IMR-90 (cell line): ENCODE measurements at regions not wholly inside any gene's neighbourhood (a gene's known extent, or its start where the extent isn't known, plus 50 kb on each side); places are given as distances from the start of the nearest gene placed in this dataset.

Experiments used
- ATAC-seq: fragments of 200-7000 bp; cut with Tn5 transposase; 2 replicates; pipeline ENCODE4 v1.9.1; 2020; ENCODE audit warnings: low read depth, mild to moderate bottlenecking, moderate library complexity
- BruUV-seq: library from RNA; stranded (reverse); fragments of 400-500 nt; replicated peaks from 2 replicates; lab custom pipeline; 2021; lab: Mats Ljungman, UMichigan
- CTCF ChIA-PET: fragments of 300-600 bp; formaldehyde crosslinking; extraction: SDS; loops from one replicate; lab custom pipeline; 2021; ENCODE audit warnings: antibody characterized with exemption; lab: Yijun Ruan, JAX
- POLR2A ChIA-PET: fragments of 300-600 bp; sonication (Branson Sonifier 250); formaldehyde crosslinking; loops from one replicate; lab custom pipeline; 2022; ENCODE audit warnings: antibody characterized with exemption; ENCODE audit not compliant: unreplicated experiment; lab: Charles Lee
- DNase-seq: peaks from one replicate; pipeline ENCODE4 v3.0.0; 2013
- H2AFZ ChIP-seq: replicated peaks from 2 replicates; pipeline ENCODE3; 2013; ENCODE audit warnings: low read length, mild to moderate bottlenecking; ENCODE audit not compliant: poor library complexity
- H2AK5ac ChIP-seq: 2 replicates; pipeline ENCODE4 v1.6.1; 2013; ENCODE audit warnings: low read depth, low read length, inconsistent platforms
- H2AK9ac ChIP-seq: replicated peaks from 2 replicates; pipeline ENCODE3; 2013; ENCODE audit warnings: mild to moderate bottlenecking, low read depth, low read length, moderate library complexity; ENCODE audit not compliant: poor library complexity
- H2BK120ac ChIP-seq: 2 replicates; pipeline ENCODE4 v1.6.1; 2013; ENCODE audit warnings: low read depth, low read length, inconsistent platforms
- H2BK15ac ChIP-seq: 3 replicates; pipeline ENCODE4 v1.6.1; 2013; ENCODE audit warnings: low read depth, low read length, inconsistent platforms
- H2BK20ac ChIP-seq: 2 replicates; pipeline ENCODE4 v1.6.1; 2013; ENCODE audit warnings: low read depth, mild to moderate bottlenecking, inconsistent platforms, low read length, moderate library complexity
- H2BK5ac ChIP-seq: 2 replicates; pipeline ENCODE4 v1.6.1; 2013; ENCODE audit warnings: mild to moderate bottlenecking, low read depth, low read length, inconsistent platforms; ENCODE audit not compliant: poor library complexity, severe bottlenecking
- H3K14ac ChIP-seq: replicated peaks from 2 replicates; pipeline ENCODE4 v1.6.1; 2013; ENCODE audit warnings: low read depth, low read length, inconsistent platforms
- H3K18ac ChIP-seq: 2 replicates; pipeline ENCODE4 v1.6.1; 2013; ENCODE audit warnings: low read depth, low read length, control low read depth
- H3K23ac ChIP-seq: 2 replicates; pipeline ENCODE4 v1.6.1; 2013; ENCODE audit warnings: low read depth, low read length, inconsistent platforms
- H3K27ac ChIP-seq: 2 replicates; pipeline ENCODE4 v1.5.1; 2013; ENCODE audit warnings: mild to moderate bottlenecking, control low read depth, low read length; ENCODE audit not compliant: insufficient read depth
- H3K27me3 ChIP-seq: 2 replicates; pipeline ENCODE4 v1.6.1; 2013; ENCODE audit warnings: low read length; ENCODE audit not compliant: control insufficient read depth, insufficient read depth
- H3K36me3 ChIP-seq: 2 replicates; pipeline ENCODE4 v1.6.1; 2013; ENCODE audit warnings: low read length, mixed read lengths; ENCODE audit not compliant: control insufficient read depth, insufficient read depth
- H3K4ac ChIP-seq: 2 replicates; pipeline ENCODE4 v1.6.1; 2013; ENCODE audit warnings: low read depth, low read length, inconsistent platforms
- H3K4me1 ChIP-seq: 2 replicates; pipeline ENCODE4 v1.6.1; 2013; ENCODE audit warnings: low read length, mixed read lengths; ENCODE audit not compliant: control insufficient read depth, insufficient read depth
- H3K4me2 ChIP-seq: 2 replicates; pipeline ENCODE4 v1.6.1; 2013; ENCODE audit warnings: low read depth, mild to moderate bottlenecking, control low read depth, low read length, moderate library complexity
- H3K4me3 ChIP-seq: 2 replicates; pipeline ENCODE4 v1.5.1; 2013; ENCODE audit warnings: low read depth, mild to moderate bottlenecking, control low read depth, low read length, moderate library complexity; ENCODE audit not compliant: insufficient read depth
- H3K56ac ChIP-seq: 2 replicates; pipeline ENCODE4 v1.6.1; 2013; ENCODE audit warnings: low read length, inconsistent platforms; ENCODE audit not compliant: insufficient read depth; ENCODE audit errors: extremely low read depth
- H3K79me1 ChIP-seq, 2 experiments: 2 replicates each; pipeline ENCODE4 v1.6.1; 2013; ENCODE audit warnings: low read length in 2 of 2, inconsistent platforms in 1 of 2, low read depth in 1 of 2
- H3K9ac ChIP-seq: 2 replicates; pipeline ENCODE4 v1.6.1; 2013; ENCODE audit warnings: low read depth, low read length, control low read depth
- H3K9me1 ChIP-seq: 2 replicates; pipeline ENCODE4 v1.6.1; 2013; ENCODE audit warnings: low read length, inconsistent platforms; ENCODE audit not compliant: insufficient read depth
- H3K9me3 ChIP-seq: 2 replicates; pipeline ENCODE4 v1.6.1; 2013; ENCODE audit warnings: low read length; ENCODE audit not compliant: control insufficient read depth, insufficient read depth
- H4K20me1 ChIP-seq: 2 replicates; pipeline ENCODE4 v1.6.1; 2013; ENCODE audit warnings: low read length, inconsistent platforms; ENCODE audit not compliant: insufficient read depth
- H4K5ac ChIP-seq: 2 replicates; pipeline ENCODE4 v1.6.1; 2013; ENCODE audit warnings: mild to moderate bottlenecking, low read depth, low read length, control low read depth
- H4K8ac ChIP-seq, 2 experiments: 2 replicates each; pipeline ENCODE4 v1.6.1; 2013; ENCODE audit warnings: low read depth in 2 of 2, low read length in 2 of 2, control low read depth in 1 of 2, inconsistent platforms in 1 of 2
- H4K91ac ChIP-seq: 2 replicates; pipeline ENCODE4 v1.6.1; 2013; ENCODE audit warnings: low read depth, low read length, inconsistent platforms; ENCODE audit not compliant: insufficient read depth
- CEBPB ChIP-seq: IDR thresholded peaks from 2 replicates; pipeline ENCODE4 v1.6.1; 2012; ENCODE audit warnings: low read depth, low read length, improper control_type of control experiment
- CHD1 ChIP-seq: IDR thresholded peaks from 2 replicates; pipeline ENCODE4 v1.6.1; 2012; ENCODE audit warnings: low read depth, low read length, improper control_type of control experiment
- MAFK ChIP-seq: IDR thresholded peaks from 2 replicates; pipeline ENCODE4 v1.6.1; 2012; ENCODE audit warnings: low read depth, low read length, improper control_type of control experiment
- NFE2L2 ChIP-seq: fragments of 150-350 bp; IDR thresholded peaks from 2 replicates; pipeline ENCODE4 v1.6.1; 2016; ENCODE audit warnings: low read depth, mild to moderate bottlenecking, low read length
- POLR2A ChIP-seq: IDR thresholded peaks from 2 replicates; pipeline ENCODE4 v1.6.1; 2012; ENCODE audit warnings: mild to moderate bottlenecking, low read depth, low read length
- RCOR1 ChIP-seq: IDR thresholded peaks from 2 replicates; pipeline ENCODE4 v1.6.1; 2012; ENCODE audit warnings: mild to moderate bottlenecking, low read length, improper control_type of control experiment; ENCODE audit not compliant: insufficient replicate concordance
- SMC3 ChIP-seq: fragments of 150-350 bp; IDR thresholded peaks from 2 replicates; pipeline ENCODE4 v1.6.1; 2016; ENCODE audit warnings: low read depth, mild to moderate bottlenecking, antibody characterized with exemption, low read length, moderate library complexity
- WGBS, 2 experiments: methylation state at CpG; one replicate each; pipeline versions ENCODE4 v1.1.5 to v1.1.7; 2013; ENCODE audit warnings: missing lambda C conversion rate in 2 of 2; ENCODE audit not compliant: insufficient read length in 1 of 2; ENCODE audit errors: extremely low coverage in 2 of 2; 5-methylcytosine and 5-hydroxymethylcytosine counted together
- dilution Hi-C: fragments of 300-500 bp; cut with HindIII; formaldehyde crosslinking; loops from one replicate; pipeline ENCODE4 v1.14.3; 2018; ENCODE audit warnings: low sequenced_read_pairs; ENCODE audit not compliant: unreplicated experiment
- in situ Hi-C: fragments of 300-500 bp; cut with MboI; formaldehyde crosslinking; loops from 3 replicates; pipeline ENCODE4 v1.14.3; 2019; ENCODE audit warnings: low sequenced_read_pairs, inconsistent platforms, mixed read lengths
- intact Hi-C: fragments of 100-400 bp; cut with micrococcal nuclease; formaldehyde crosslinking; loops from 2 replicates; pipeline ENCODE4 v1.10.0; 2022
- TF ChIP-seq, protein P1 (sequence below): fragments of 150-350 bp; IDR thresholded peaks from 2 replicates; pipeline ENCODE4 v1.6.1; 2016; ENCODE audit warnings: low read depth, mild to moderate bottlenecking, low read length, moderate library complexity, borderline replicate concordance
- TF ChIP-seq, protein P2 (sequence below): fragments of 150-350 bp; IDR thresholded peaks from 2 replicates; pipeline ENCODE4 v1.6.1; 2017; ENCODE audit warnings: mild to moderate bottlenecking, antibody characterized with exemption, low read length, low read depth

DNA sequence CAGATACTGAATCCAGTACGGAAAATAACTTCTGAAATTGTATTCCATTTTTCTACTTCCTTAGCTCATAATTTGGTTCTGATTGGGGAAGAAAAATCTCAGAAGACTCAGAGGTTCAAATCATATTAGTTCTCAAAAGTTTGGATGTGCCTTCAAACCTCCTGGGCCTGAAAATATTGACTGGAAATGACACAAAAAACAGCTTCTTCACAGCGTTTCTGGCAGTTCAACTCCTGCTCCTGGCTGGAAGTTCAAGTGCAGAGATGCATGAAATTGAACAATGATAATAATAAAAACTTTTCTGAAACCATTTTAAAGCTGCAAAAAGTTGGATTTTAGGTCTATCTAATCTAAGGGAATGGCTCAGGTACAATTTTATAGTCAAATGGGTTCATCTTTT is 1459.9 kb upstream of the CELF4 start:
- no peak overlapping the region for H2AFZ ChIP-seq
- no peaks in the 10 kb centered on the region for H3K36me3 ChIP-seq
- no peak overlapping the region for H3K4me2 ChIP-seq
- H3K4me3 ChIP-seq, result no peak overlapping the region
- H3K79me1 ChIP-seq, result no peaks in the 10 kb centered on the region
- no peak overlapping the region for H3K4ac ChIP-seq
- H3K9ac ChIP-seq, result no peak overlapping the region
- DNase-seq, result no peak
- H3K9me3 ChIP-seq, result no peaks in the 10 kb centered on the region
- H2AK5ac ChIP-seq, result no peak overlapping the region
- dilution Hi-C loops (no loop called here), in situ Hi-C loops (no loop called here), intact Hi-C loops (no loop called here)
- no peak overlapping the region for H2BK15ac ChIP-seq
- H4K5ac ChIP-seq, result no peak overlapping the region
- no peak overlapping the region for H4K91ac ChIP-seq
- no peak overlapping the region for H2BK5ac ChIP-seq
- no peak overlapping the region for H2BK120ac ChIP-seq
- no peak overlapping the region for H3K14ac ChIP-seq
- CTCF ChIA-PET, result no interaction called here
- TF ChIP-seq SMC3 (no peak), RCOR1 (no peak), POLR2A (no peak), NFE2L2 (no peak), CEBPB (no peak), MAFK (no peak), CHD1 (no peak)
- TF ChIP-seq, protein P1, sequence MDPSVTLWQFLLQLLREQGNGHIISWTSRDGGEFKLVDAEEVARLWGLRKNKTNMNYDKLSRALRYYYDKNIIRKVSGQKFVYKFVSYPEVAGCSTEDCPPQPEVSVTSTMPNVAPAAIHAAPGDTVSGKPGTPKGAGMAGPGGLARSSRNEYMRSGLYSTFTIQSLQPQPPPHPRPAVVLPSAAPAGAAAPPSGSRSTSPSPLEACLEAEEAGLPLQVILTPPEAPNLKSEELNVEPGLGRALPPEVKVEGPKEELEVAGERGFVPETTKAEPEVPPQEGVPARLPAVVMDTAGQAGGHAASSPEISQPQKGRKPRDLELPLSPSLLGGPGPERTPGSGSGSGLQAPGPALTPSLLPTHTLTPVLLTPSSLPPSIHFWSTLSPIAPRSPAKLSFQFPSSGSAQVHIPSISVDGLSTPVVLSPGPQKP, result no peak
- TF ChIP-seq, protein P2, sequence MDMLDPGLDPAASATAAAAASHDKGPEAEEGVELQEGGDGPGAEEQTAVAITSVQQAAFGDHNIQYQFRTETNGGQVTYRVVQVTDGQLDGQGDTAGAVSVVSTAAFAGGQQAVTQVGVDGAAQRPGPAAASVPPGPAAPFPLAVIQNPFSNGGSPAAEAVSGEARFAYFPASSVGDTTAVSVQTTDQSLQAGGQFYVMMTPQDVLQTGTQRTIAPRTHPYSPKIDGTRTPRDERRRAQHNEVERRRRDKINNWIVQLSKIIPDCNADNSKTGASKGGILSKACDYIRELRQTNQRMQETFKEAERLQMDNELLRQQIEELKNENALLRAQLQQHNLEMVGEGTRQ, result no peak
- no peak overlapping the region for H3K18ac ChIP-seq
- POLR2A ChIA-PET, result no interaction called here
- no peak overlapping the region for H3K27ac ChIP-seq
- no peaks in the 10 kb centered on the region for H3K27me3 ChIP-seq
- BruUV-seq, result no TSS peak
- H3K23ac ChIP-seq, result no peak overlapping the region
- no peaks in the 10 kb centered on the region for H3K4me1 ChIP-seq
- no CpG with 5 or more reads among the region's 2 CpGs for WGBS, 2 experiments
- H3K9me1 ChIP-seq, result no peaks in the 10 kb centered on the region
- H4K8ac ChIP-seq, result no peak overlapping the region
- no peaks in the 10 kb centered on the region for H4K20me1 ChIP-seq
- no peak overlapping the region for H2BK20ac ChIP-seq
- H3K56ac ChIP-seq, result no peak overlapping the region
- H2AK9ac ChIP-seq, result no peak overlapping the region
- no peak for ATAC-seq
